ENCODE measurements at regions not wholly inside any gene's neighbourhood (a gene's known extent, or its start where the extent isn't known, plus 50 kb on each side); places are given as distances from the start of the nearest gene placed in this dataset.

GRCh38 chrX:9301836-9302235 is 163.0 kb upstream of the TBL1X start:
- TF ChIP-seq CTCF (IDR thresholded peaks at IDR 0.05) (no peak), POLR2A (IDR thresholded peaks at IDR 0.05) (no peak)

Data from suprapubic skin (tissue), 3 donors.